H9 (cell line): ENCODE measurements at regions not wholly inside any gene's neighbourhood (a gene's known extent, or its start where the extent isn't known, plus 50 kb on each side); places are given as distances from the start of the nearest gene placed in this dataset.

ENCODE experiments used
- DNase-seq: peaks from one replicate; pipeline ENCODE4 v3.0.0-alpha.2; 2017
- H2AFZ ChIP-seq: one replicate; pipeline ENCODE4 v1.6.1; 2013; ENCODE audit warnings: mild to moderate bottlenecking, low read length, control low read depth, moderate library complexity
- H2AK5ac ChIP-seq: 2 replicates; pipeline ENCODE4 v1.6.1; 2013; ENCODE audit warnings: low read length, control low read depth, mixed read lengths; ENCODE audit not compliant: insufficient read length
- H2BK120ac ChIP-seq: one replicate; pipeline ENCODE4 v1.6.1; 2013; ENCODE audit warnings: low read depth, mild to moderate bottlenecking, low read length, control low read depth, inconsistent platforms; ENCODE audit not compliant: poor library complexity, severe bottlenecking
- H2BK12ac ChIP-seq: 2 replicates; pipeline ENCODE4 v1.6.1; 2013; ENCODE audit warnings: low read length, control low read depth, mixed read lengths, low read depth; ENCODE audit not compliant: insufficient read length
- H2BK15ac ChIP-seq: 2 replicates; pipeline ENCODE4 v1.6.1; 2013; ENCODE audit warnings: low read depth, low read length, control low read depth
- H2BK20ac ChIP-seq: one replicate; pipeline ENCODE4 v1.6.1; 2013; ENCODE audit warnings: low read depth, mild to moderate bottlenecking, low read length, control low read depth, inconsistent platforms; ENCODE audit not compliant: poor library complexity, severe bottlenecking
- H2BK5ac ChIP-seq: 2 replicates; pipeline ENCODE4 v1.6.1; 2013; ENCODE audit warnings: low read length, control low read depth, mixed read lengths; ENCODE audit not compliant: insufficient read length
- H3K14ac ChIP-seq: 2 replicates; pipeline ENCODE4 v1.6.1; 2013; ENCODE audit warnings: low read length, control low read depth; ENCODE audit not compliant: insufficient read depth
- H3K18ac ChIP-seq: 2 replicates; pipeline ENCODE4 v1.6.1; 2013; ENCODE audit warnings: low read depth, mild to moderate bottlenecking, mixed read lengths, low read length, control low read depth; ENCODE audit not compliant: insufficient read length
- H3K23ac ChIP-seq: 2 replicates; pipeline ENCODE4 v1.6.1; 2013; ENCODE audit warnings: low read length, control low read depth, mixed read lengths, low read depth; ENCODE audit not compliant: insufficient read length
- H3K23me2 ChIP-seq: 2 replicates; pipeline ENCODE4 v1.6.1; 2013; ENCODE audit warnings: low read depth, mild to moderate bottlenecking, mixed read lengths, low read length, control low read depth; ENCODE audit not compliant: insufficient read length, poor library complexity, severe bottlenecking
- H3K27ac ChIP-seq: 2 replicates; pipeline ENCODE4 v1.5.1; 2013; ENCODE audit warnings: low read length, control low read depth, mixed read lengths, low read depth; ENCODE audit not compliant: insufficient read length
- H3K27me3 ChIP-seq: 2 replicates; pipeline ENCODE4 v1.6.1; 2013; ENCODE audit warnings: low read length, control low read depth, inconsistent platforms; ENCODE audit not compliant: insufficient read depth
- H3K4ac ChIP-seq: 2 replicates; pipeline ENCODE4 v1.6.1; 2013; ENCODE audit warnings: low read depth, mild to moderate bottlenecking, control low read depth, inconsistent platforms, low read length, moderate library complexity
- H3K4me1 ChIP-seq: 2 replicates; pipeline ENCODE4 v1.6.1; 2013; ENCODE audit warnings: low read length, control low read depth, inconsistent platforms; ENCODE audit not compliant: insufficient read depth
- H3K4me2 ChIP-seq: 2 replicates; pipeline ENCODE4 v1.6.1; 2013; ENCODE audit warnings: low read length, control low read depth, mixed read lengths; ENCODE audit not compliant: insufficient read length, insufficient read depth
- H3K56ac ChIP-seq: 2 replicates; pipeline ENCODE4 v1.6.1; 2013; ENCODE audit warnings: low read depth, mild to moderate bottlenecking, mixed read lengths, low read length, control low read depth; ENCODE audit not compliant: insufficient read length
- H3K79me1 ChIP-seq: 2 replicates; pipeline ENCODE4 v1.6.1; 2013; ENCODE audit warnings: low read depth, mild to moderate bottlenecking, moderate library complexity, low read length, control low read depth, inconsistent platforms; ENCODE audit not compliant: insufficient read depth, poor library complexity, severe bottlenecking
- H3K79me2 ChIP-seq: 2 replicates; pipeline ENCODE4 v1.6.1; 2013; ENCODE audit warnings: low read length, control low read depth, inconsistent platforms; ENCODE audit not compliant: insufficient read depth
- H3K9ac ChIP-seq: 2 replicates; pipeline ENCODE4 v1.6.1; 2013; ENCODE audit warnings: low read length, control low read depth, mixed read lengths; ENCODE audit not compliant: insufficient read length; ENCODE audit errors: extremely low read depth
- H3K9me3 ChIP-seq: one replicate; pipeline ENCODE4 v1.6.1; 2013; ENCODE audit warnings: low read depth, low read length, inconsistent platforms; ENCODE audit not compliant: control insufficient read depth
- H3T11ph ChIP-seq: one replicate; pipeline ENCODE4 v1.6.1; 2013; ENCODE audit warnings: mild to moderate bottlenecking, low read length, control low read depth, inconsistent platforms
- H4K20me1 ChIP-seq: one replicate; pipeline ENCODE4 v1.6.1; 2013; ENCODE audit not compliant: control insufficient read depth, insufficient read length, insufficient read depth
- H4K5ac ChIP-seq: 2 replicates; pipeline ENCODE4 v1.6.1; 2013; ENCODE audit warnings: low read depth, mild to moderate bottlenecking, mixed read lengths, low read length, control low read depth; ENCODE audit not compliant: insufficient read length
- H4K8ac ChIP-seq: replicated peaks from 2 replicates; pipeline ENCODE4 v1.6.1; 2013; ENCODE audit warnings: low read length, control low read depth, mixed read lengths, low read depth; ENCODE audit not compliant: insufficient read length
- H4K91ac ChIP-seq: 2 replicates; pipeline ENCODE4 v1.6.1; 2013; ENCODE audit warnings: low read depth, mild to moderate bottlenecking, moderate library complexity, mixed read lengths, low read length, control low read depth; ENCODE audit not compliant: insufficient read length
- H3K27ac Mint-ChIP-seq, 3 experiments: 2 replicates in 2 of 3; 3 replicates in 1 of 3; pipeline ENCODE4 v1.8.0; 2020 to 2021; ENCODE audit warnings: mixed read lengths in 3 of 3, mild to moderate bottlenecking in 1 of 3, moderate library complexity in 1 of 3
- H3K27me3 Mint-ChIP-seq: 2 replicates; pipeline ENCODE4 v1.8.0; 2021; ENCODE audit warnings: low read depth, mild to moderate bottlenecking, moderate library complexity, mixed read lengths
- H3K36me3 Mint-ChIP-seq, 3 experiments: 2 replicates in 2 of 3; 3 replicates in 1 of 3; pipeline ENCODE4 v1.8.0; 2020 to 2021; ENCODE audit warnings: low read depth in 3 of 3, mixed read lengths in 3 of 3; ENCODE audit not compliant: insufficient read depth in 1 of 3
- H3K4me1 Mint-ChIP-seq, 2 experiments: 2 replicates each; pipeline ENCODE4 v1.8.0; 2020; ENCODE audit warnings: mixed read lengths in 2 of 2
- H3K4me3 Mint-ChIP-seq, 2 experiments: 2 replicates in 1 of 2; 3 replicates in 1 of 2; pipeline ENCODE4 v1.8.0; 2020 to 2021; ENCODE audit warnings: mild to moderate bottlenecking in 2 of 2, mixed read lengths in 2 of 2, moderate library complexity in 1 of 2
- H3K9me3 Mint-ChIP-seq, 2 experiments: 2 replicates in 1 of 2; 3 replicates in 1 of 2; pipeline ENCODE4 v1.8.0; 2020; ENCODE audit warnings: mild to moderate bottlenecking in 2 of 2, mixed read lengths in 2 of 2, moderate library complexity in 1 of 2
- CTCF ChIP-seq: fragments of 200-600 bp; sonication (generic); conservative IDR thresholded peaks from 3 replicates; pipeline ENCODE4 v1.8.0; 2021; ENCODE audit warnings: antibody characterized with exemption, mild to moderate bottlenecking
- WGBS: extraction: QIAGEN DNeasy Blood & Tissue Kit; methylation state at CpG from one replicate; pipeline ENCODE4 v1.1.7; 2013; ENCODE audit warnings: missing lambda C conversion rate, low lambda C conversion rate, mixed read lengths; ENCODE audit not compliant: insufficient read length; ENCODE audit errors: extremely low coverage; 5-methylcytosine and 5-hydroxymethylcytosine counted together

GRCh38 chr15:93286446-93286845, 197.4 kb upstream of the RGMA start:
- H3K27ac Mint-ChIP-seq: no peak overlapping the region
- Histone ChIP-seq H3K27me3 (no peaks in the 10 kb centered on the region), H3K9ac (no peak overlapping the region), H3K18ac (no peak overlapping the region), H3K9me3 (no peaks in the 10 kb centered on the region), H4K20me1 (no peaks in the 10 kb centered on the region), H3K27ac (no peak overlapping the region), H3T11ph (no peak overlapping the region), H3K79me1 (no peaks in the 10 kb centered on the region), H4K91ac (no peak overlapping the region), H2BK12ac (no peak overlapping the region), H3K4me1 (no peaks in the 10 kb centered on the region), H2BK120ac (no peak overlapping the region), H2BK5ac (no peak overlapping the region), H3K4me2 (no peak overlapping the region), H2BK15ac (no peak overlapping the region), H2AFZ (no peak overlapping the region), H3K23ac (no peak overlapping the region), H3K14ac (no peak overlapping the region), H2BK20ac (no peak overlapping the region), H3K23me2 (peaks cover 2% of the 10 kb centered on the region), H3K56ac (no peak overlapping the region), H3K79me2 (no peaks in the 10 kb centered on the region), H4K8ac (no peak overlapping the region), H3K4ac (no peak overlapping the region), H4K5ac (no peak overlapping the region), H2AK5ac (no peak overlapping the region)
- TF ChIP-seq CTCF: no peak
- no peak overlapping the region; a peak in 1 of 5 replicates for H3K4me3 Mint-ChIP-seq
- no CpG with 5 or more reads among the region's 1 CpG for WGBS
- H3K4me1 Mint-ChIP-seq: peaks cover 13 to 27% of the 10 kb centered on the region in 2 experiments
- DNase-seq: no peak
- no peaks in the 10 kb centered on the region; a peak in 1 of 7 replicates for H3K36me3 Mint-ChIP-seq
- H3K9me3 Mint-ChIP-seq: no peaks in the 10 kb centered on the region; a peak in 1 of 5 replicates
- peaks cover 30% of the 10 kb centered on the region for H3K27me3 Mint-ChIP-seq
